T-helper 1 cell (primary cell): ENCODE measurements at regions not wholly inside any gene's neighbourhood (a gene's known extent, or its start where the extent isn't known, plus 50 kb on each side); places are given as distances from the start of the nearest gene placed in this dataset.

ENCODE experiments used
- DNase-seq, 5 donors: peaks; one replicate each; pipeline ENCODE4 v3.0.0-alpha.2; 2012 to 2020

- DNase-seq: no peak
Measured at GRCh38 chr9:26483991-26484390, 408.6 kb downstream of the CAAP1 start.

GRCh38 chr9:26477963-26478362 lies 414.6 kb downstream of the CAAP1 start:
- no peak for DNase-seq

- DNase-seq: no peak
Measured at GRCh38 chr9:26471261-26471660, 421.3 kb downstream of the CAAP1 start.

GRCh38 chr9:26470284-26470683 lies 422.3 kb downstream of the CAAP1 start:
- DNase-seq: no peak

GRCh38 chr9:26463837-26464236 lies 428.8 kb downstream of the CAAP1 start:
- no peak for DNase-seq

GRCh38 chr9:26462751-26463150 lies 429.9 kb downstream of the CAAP1 start:
- DNase-seq: no peak

- DNase-seq: no peak
Measured at GRCh38 chr9:26462213-26462612, 430.4 kb downstream of the CAAP1 start.

- no peak for DNase-seq
Measured at GRCh38 chr9:26460624-26461023, 432.0 kb downstream of the CAAP1 start.

GRCh38 chr9:26459959-26460358 lies 432.6 kb downstream of the CAAP1 start:
- no peak for DNase-seq

- no peak for DNase-seq
Measured at GRCh38 chr9:26458054-26458453, 434.5 kb downstream of the CAAP1 start.

GRCh38 chr9:26457151-26457550 lies 435.5 kb downstream of the CAAP1 start:
- no peak for DNase-seq

GRCh38 chr9:26439061-26439624 lies 453.5 kb downstream of the CAAP1 start:
- no peak for DNase-seq

- DNase-seq: no peak
Measured at GRCh38 chr9:26437056-26437711, 455.4 kb downstream of the CAAP1 start.

- DNase-seq: no peak
Measured at GRCh38 chr9:26426551-26427131, 466.0 kb downstream of the CAAP1 start.

GRCh38 chr9:26418480-26418879 lies 474.1 kb downstream of the CAAP1 start:
- DNase-seq: no peak

- DNase-seq: no peak
Measured at GRCh38 chr9:26415528-26415927, 477.1 kb downstream of the CAAP1 start.

GRCh38 chr9:26413611-26414010 lies 479.0 kb downstream of the CAAP1 start:
- DNase-seq: no peak

GRCh38 chr9:26412446-26412845 lies 480.2 kb downstream of the CAAP1 start:
- DNase-seq: no peak

- DNase-seq: no peak
Measured at GRCh38 chr9:26406676-26407075, 485.9 kb downstream of the CAAP1 start.

GRCh38 chr9:26399556-26399955 lies 493.0 kb downstream of the CAAP1 start:
- no peak for DNase-seq

GRCh38 chr9:26394025-26394424 lies 498.6 kb downstream of the CAAP1 start:
- DNase-seq: no peak

GRCh38 chr9:26392639-26393038 lies 500.0 kb downstream of the CAAP1 start:
- DNase-seq: no peak

GRCh38 chr9:26391036-26391435 lies 501.6 kb downstream of the CAAP1 start:
- no peak for DNase-seq

- no peak for DNase-seq
Measured at GRCh38 chr9:26375448-26375847, 517.2 kb downstream of the CAAP1 start.

GRCh38 chr9:26373616-26374015 lies 519.0 kb downstream of the CAAP1 start:
- no peak for DNase-seq
